ENCODE measurements at regions not wholly inside any gene's neighbourhood (a gene's known extent, or its start where the extent isn't known, plus 50 kb on each side); places are given as distances from the start of the nearest gene placed in this dataset.
"Not testable (repeated sequence)": the region's sequence is repeated elsewhere in the genome, so short reads cannot be mapped to it uniquely, and the experiment has no call there.

DNA sequence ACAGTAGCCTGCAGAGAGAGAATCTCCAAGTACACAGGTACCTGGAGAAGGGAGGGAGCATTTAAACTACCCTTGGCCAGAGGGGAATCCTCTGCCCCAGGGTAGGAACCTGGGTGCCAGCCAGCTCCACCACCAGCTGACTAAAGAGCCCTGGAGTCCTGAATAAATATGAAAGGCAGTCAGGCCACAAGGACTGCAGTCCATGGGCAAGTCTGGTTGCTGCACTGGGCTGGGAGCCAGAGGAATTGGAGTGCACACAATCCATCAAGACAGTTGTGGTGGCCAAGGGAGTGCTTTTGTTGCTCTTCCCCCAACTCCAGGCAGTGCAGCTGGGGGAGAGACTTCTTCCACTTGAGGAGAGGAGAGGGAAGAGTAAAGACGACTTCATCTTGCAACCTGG lies 172.5 kb downstream of the HNRNPD start:
- H3K27ac ChIP-seq = no peak overlapping the region
- no peak overlapping the region for H3K4me3 ChIP-seq

- H3K27ac ChIP-seq = no peak overlapping the region
Measured at GRCh38 chr4:82200046-82200445, 173.7 kb downstream of the HNRNPD start.

GRCh38 chr4:82194329-82194728 lies 179.5 kb downstream of the HNRNPD start:
- H3K27ac ChIP-seq = no peak overlapping the region
- no peak overlapping the region for H3K4me3 ChIP-seq

More at GRCh38 chr4:82200046-82200445, 173.7 kb downstream of the HNRNPD start:
- no peak overlapping the region for H3K4me3 ChIP-seq

DNA sequence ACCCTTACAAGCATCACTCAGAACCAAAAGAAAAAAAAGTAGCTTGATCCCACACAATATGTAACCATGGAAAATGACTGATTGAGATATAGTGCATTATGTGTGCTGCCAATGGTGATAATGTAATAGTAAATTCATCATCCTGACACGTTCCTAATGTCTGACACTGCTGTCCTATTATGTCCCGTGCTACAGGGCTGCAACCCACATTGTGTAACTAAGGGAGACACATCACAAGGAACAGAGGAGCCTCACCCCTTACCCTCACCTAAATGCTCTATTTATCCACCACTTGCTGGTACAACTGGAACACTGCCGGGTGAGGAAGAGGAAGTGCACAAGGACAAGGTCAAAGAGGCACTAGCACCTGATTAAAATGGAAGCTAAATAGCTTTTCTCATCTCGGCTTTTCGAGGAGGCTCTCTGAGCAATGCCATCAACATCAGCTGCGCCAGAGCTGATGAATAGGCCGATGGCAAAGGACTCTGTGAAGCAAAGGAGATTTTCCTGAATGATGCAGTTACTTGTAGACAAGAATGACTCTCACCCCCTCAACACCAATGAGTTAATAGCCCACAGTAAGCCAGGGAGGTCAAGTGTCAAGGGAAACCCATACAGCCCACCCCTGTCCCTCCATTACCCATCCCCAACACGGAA lies 181.6 kb downstream of the HNRNPD start:
- no peak overlapping the region for H3K27ac ChIP-seq
- H3K4me3 ChIP-seq = no peak overlapping the region

- Histone ChIP-seq H3K4me3 (no peak overlapping the region), H3K27ac (no peak overlapping the region)
Measured at GRCh38 chr4:82181789-82182188, 192.0 kb downstream of the HNRNPD start.

- H3K27ac ChIP-seq = no peak overlapping the region
Measured at GRCh38 chr4:82172186-82172585, 201.6 kb downstream of the HNRNPD start.

DNA sequence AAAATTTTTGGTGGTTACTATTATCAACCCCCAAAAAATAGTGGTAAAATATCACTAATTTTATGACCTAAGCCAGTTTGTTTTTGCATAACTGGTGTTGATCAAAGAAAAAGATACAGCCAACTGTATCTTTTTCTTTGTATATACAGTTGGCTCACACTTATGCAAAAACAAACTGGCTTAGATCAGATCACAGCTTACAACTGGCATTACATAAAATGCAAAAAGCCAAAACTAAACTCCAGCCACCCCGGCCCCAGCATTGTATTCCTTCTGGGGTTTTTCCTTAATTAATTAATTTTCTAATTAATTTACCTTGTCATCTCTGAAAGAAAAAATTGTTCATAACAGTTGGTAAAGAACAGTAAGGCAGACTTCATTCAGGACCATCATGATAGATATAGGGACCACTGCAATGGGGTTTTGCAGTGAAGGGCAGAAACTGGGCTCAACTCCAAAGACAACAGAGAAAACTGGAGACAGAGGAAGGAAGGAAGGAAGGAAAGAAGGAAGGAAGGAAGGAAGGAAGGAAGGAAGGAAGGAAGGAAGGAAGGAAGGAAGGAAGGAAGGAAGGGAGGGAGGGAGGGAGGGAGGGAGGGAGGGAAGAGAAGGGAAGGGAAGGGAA lies 202.1 kb downstream of the HNRNPD start:
- Histone ChIP-seq H3K4me3 (no peak overlapping the region), H3K27ac (no peak overlapping the region)

More at GRCh38 chr4:82172186-82172585, 201.6 kb downstream of the HNRNPD start:
- no peak overlapping the region for H3K4me3 ChIP-seq

DNA sequence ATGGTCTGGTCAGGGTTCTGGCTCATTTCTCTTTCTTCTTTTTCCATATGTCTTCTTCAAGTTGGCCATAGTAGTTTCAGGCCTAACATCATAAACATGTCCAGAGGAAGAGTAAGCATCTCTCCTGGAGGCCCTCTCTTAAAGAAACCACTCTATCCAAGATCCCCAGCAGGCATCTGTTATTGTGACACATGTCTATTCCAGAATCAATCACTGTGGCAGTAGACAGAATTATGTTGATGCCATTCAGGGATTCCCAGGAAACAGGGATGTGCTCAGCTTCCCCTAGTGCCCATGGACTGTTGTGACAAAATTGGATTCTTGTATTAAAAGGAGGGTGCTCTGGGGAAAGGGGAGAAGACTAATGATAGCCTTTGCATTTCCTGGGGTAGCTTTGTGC lies 224.0 kb downstream of the HNRNPD start:
- Histone ChIP-seq H3K4me3 (no peak overlapping the region), H3K27ac (no peak overlapping the region)

DNA sequence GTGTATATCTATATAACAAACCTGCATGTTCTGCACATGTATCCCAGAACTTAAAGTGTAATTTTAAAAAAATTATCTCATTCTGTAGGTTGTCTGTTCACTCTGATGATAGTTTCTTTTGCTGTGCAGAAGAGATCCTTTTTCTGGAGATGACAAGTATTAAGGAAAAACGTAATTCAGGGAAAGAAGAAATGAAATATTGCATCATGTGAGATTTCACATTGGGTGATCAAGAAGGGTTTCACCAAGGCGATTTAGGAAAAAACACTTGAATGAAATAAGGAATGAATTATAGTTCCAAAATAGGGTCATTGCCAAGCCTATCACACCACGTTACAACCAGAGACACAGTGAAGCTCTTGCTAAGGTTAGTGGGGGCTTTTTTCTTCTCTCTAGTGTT lies 227.9 kb downstream of the HNRNPD start:
- H3K4me3 ChIP-seq = no peak overlapping the region
- no peak overlapping the region for H3K27ac ChIP-seq

DNA sequence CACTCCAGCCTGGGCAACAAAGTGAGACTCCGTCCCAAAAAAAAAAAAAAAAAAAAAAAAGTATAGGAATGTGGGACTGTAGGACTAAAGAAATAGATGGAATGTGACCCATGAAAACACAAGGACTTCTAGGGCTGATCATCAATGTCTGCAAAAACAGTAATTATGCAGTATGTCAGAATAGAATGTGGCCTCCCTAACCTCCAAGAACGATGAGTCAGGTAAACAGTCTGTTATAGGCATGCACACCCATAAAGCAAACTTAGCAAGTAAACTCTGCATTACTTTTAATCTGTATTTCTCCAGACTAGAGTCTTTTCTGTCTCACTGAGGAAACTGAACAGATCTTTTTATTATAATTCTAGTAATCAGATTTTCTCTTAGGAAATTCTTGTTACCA lies 233.4 kb downstream of the HNRNPD start:
- Histone ChIP-seq H3K4me3 (no peak overlapping the region), H3K27ac (no peak overlapping the region)

- no peak overlapping the region for H3K27ac ChIP-seq
- no peak overlapping the region for H3K4me3 ChIP-seq
Measured at GRCh38 chr4:82139287-82139686, 234.5 kb downstream of the HNRNPD start.

- no peak overlapping the region for H3K4me3 ChIP-seq
- H3K27ac ChIP-seq = no peak overlapping the region
Measured at GRCh38 chr4:82138374-82138773, 235.4 kb downstream of the HNRNPD start.

DNA sequence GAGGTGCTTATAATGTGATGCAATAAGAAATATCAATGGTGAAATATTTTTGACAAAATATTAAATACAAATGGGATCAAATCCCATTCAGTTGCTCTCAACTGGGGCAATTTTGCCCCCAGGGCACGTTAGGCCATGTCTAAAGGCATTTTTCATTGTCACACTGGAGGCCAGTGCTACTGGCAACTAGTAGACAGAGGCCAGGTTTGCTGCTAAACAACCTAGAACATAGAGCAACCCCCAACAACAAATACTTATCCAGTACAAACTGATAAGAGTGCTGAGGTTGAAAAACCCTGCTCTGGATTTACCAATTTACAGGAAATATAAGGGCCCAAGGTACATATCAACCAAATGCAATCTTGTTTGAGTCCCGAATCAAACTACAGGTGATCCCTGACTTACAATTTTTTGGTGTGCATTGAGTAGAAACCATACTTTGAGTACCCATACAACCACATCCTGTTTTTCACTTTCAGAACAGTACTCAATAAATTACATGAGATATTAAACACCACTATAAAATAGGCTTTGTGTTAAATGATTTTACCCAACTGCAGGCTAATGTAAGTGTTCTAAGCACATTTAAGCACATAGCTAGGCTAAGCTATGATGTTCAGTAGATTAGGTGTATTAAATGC lies 237.5 kb downstream of the HNRNPD start:
- Histone ChIP-seq H3K27ac (peak overlapping the region in 1 of 21 experiments; percentile 52), H3K4me3 (no peak overlapping the region)

GRCh38 chr4:82128355-82128754 lies 245.4 kb downstream of the HNRNPD start:
- H3K4me3 ChIP-seq = no peak overlapping the region
- H3K27ac ChIP-seq = no peak overlapping the region

DNA sequence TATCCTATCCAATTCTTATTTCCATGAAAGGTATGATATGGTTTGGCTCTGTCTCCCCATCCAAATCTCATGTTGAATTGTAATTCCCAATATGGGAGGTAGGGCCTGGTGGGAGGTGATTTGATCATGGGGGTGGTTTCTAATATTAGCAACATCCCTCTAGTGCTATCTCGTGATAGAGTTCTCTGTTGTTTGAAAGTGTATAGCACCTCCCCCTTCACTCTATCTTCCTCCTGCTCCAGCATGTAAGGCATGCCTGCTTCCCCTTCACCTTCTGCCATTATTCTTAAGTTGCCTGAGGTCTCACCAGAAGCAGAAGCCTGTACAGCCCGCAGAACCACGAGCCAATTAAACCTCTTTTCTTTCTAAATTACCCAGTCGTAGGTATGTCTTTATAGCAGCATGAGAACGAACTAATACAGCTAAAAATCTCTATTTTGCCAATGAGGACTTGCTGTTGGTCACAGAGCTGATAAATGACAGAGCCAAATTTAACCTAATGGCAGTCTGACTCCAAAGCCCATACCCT lies 247.2 kb downstream of the HNRNPD start:
- no peak overlapping the region for H3K4me3 ChIP-seq
- no peak overlapping the region for H3K27ac ChIP-seq

- Histone ChIP-seq H3K27ac (no peak overlapping the region), H3K4me3 (no peak overlapping the region)
Measured at GRCh38 chr4:82125787-82126297, 247.9 kb downstream of the HNRNPD start.

DNA sequence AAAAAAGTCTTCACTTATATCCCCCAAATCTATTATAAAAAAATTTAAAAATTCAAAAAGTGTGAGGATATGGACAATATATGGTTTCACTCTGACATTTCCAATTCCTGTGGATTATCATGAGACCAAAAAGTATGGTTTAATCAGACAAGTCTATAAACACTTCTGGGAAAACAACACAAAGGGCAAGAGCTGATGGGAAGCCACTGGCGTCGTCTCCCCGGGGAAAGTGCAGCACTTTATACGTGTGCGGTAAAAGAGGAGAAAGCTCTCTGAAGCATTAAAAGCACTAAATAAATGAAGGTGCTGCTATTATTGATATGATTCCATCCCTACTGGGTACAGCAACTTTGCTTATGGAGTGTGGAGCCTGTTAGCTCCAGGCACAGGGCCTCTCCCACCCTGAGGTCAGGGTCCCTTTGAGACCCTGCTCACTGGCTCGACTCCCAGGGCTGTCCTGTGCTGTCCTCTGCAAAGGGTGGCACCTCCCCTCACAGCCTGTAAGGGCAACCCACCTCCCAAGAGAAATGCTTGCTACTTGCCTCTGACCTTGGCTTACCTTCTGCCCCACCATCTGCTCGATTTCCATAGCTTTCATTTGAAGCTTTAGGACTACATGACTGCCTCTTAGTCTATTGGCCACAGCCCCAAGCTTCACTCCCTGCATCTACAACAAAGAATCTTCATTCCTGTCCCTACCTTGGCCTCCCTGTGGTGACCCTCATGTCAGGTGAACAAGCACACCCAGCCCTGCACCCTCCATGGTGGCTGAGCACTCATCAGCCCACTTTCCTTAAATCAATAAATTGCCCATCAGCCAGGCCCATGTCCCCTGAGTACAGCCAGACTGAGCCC lies 248.6 kb downstream of the HNRNPD start:
- Histone ChIP-seq H3K4me3 (no peak overlapping the region), H3K27ac (no peak overlapping the region)

DNA sequence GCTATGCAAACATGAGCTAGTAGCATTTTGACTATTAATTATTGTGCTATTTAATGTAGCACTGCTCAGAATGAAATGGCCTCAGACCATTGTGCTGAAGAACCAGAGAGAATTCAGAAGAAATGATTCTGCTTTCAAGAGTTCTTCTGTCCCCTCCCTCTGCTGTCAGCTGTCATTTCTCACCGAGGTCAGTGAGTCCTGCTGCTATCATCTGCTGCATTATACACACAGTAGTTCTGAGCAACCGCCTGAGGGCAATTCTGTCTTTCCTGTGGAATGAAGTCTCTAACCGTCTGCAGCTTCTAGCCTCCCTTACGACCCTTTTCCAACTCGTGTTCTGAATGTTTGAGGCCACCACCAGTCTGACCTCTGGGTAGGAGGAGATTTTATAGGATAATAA lies 249.4 kb downstream of the HNRNPD start:
- Histone ChIP-seq H3K4me3 (no peak overlapping the region), H3K27ac (no peak overlapping the region)

DNA sequence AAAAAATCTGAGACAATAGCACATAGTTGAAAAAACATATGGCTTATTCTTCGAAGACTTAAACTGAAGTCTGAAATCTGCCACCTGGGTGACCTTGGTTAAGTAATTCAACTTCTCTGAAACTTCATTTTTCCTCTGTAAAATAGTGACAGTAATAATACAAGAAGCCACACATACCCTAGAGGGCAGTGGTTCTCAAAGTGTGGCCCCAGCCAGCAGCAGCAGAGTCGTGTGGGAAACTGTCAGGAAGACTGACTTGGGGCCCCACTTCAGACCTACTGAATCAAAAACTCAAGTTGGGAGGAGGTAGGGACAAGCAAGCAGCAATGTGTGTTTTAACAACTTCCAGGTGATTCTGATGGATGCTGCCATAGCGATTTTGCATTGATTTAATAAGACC lies 249.9 kb downstream of the HNRNPD start:
- Histone ChIP-seq H3K4me3 (no peak overlapping the region), H3K27ac (no peak overlapping the region)

DNA sequence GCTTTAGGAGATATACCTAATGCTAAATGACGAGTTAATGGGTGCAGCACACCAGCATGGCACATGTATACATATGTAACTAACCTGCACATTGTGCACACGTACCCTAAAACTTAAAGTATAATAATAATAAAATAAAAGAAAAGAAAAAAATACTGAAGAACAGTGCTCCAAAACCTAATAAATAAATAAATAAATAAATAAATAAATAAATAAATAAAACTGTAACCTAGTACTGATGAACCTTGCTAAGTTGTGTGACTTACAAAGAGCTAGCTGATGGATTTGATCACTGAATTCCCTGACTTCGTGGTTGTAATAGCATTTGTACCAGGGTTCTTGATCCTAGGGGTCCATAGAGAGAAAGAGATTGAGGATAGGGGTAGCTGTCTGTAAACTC lies 258.6 kb downstream of the HNRNPD start:
- not testable (repeated sequence) for H3K27ac ChIP-seq, H3K4me3 ChIP-seq

All from skin epidermis (tissue), 12 donors.